ENCODE measurements at regions not wholly inside any gene's neighbourhood (a gene's known extent, or its start where the extent isn't known, plus 50 kb on each side); places are given as distances from the start of the nearest gene placed in this dataset.

DNA sequence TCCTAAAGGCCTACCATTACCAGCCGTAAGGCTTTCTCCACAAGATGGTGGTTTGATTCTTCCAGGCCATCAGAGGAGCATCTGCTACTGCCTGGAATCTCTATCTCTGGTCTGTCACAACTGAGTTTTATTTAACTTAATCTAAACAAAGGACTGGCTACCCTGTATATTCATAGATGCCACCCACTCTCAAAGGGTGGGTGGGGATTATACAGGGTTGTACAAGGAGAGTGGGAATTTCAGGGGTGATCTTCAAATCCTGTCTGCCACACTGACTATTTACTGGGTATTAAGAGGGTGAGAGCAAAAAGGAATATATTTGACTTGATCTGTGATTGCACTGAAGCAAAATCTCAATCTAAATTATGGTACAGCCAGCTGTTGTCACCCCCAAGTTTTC lies 253.3 kb downstream of the MBNL1 start:
- Mint-ChIP-seq H3K27ac (peak overlapping the region in 1 of 3 experiments; percentile 21; a peak in 1 of 7 replicates), H3K9me3 (no peaks in the 10 kb centered on the region), H3K4me3 (no peak overlapping the region), H3K36me3 (ENCODE audit: insufficient read depth in 1 of 3, low read depth in 3 of 3) (no peaks in the 10 kb centered on the region; a peak in 1 of 7 replicates), H3K27me3 (ENCODE audit: low read depth) (no peaks in the 10 kb centered on the region), H3K4me1 (peaks cover 20 to 21% of the 10 kb centered on the region in 2 experiments)
- H2AK5ac ChIP-seq (ENCODE audit: insufficient read length, low read length): no peak overlapping the region
- H3K56ac ChIP-seq (ENCODE audit: insufficient read length, low read depth, low read length): no peak overlapping the region
- no peak overlapping the region for H4K91ac ChIP-seq (ENCODE audit: insufficient read length, low read depth, low read length)
- H3K9ac ChIP-seq (ENCODE audit: extremely low read depth, insufficient read length, low read length): no peak overlapping the region
- no peak overlapping the region for H2BK15ac ChIP-seq (ENCODE audit: low read depth, low read length)
- H3K14ac ChIP-seq (ENCODE audit: insufficient read depth, low read length): no peak overlapping the region
- no peaks in the 10 kb centered on the region for H3K79me2 ChIP-seq (ENCODE audit: insufficient read depth, low read length)
- H3K18ac ChIP-seq (ENCODE audit: insufficient read length, low read depth, low read length): no peak overlapping the region
- no peak overlapping the region for H3K23ac ChIP-seq (ENCODE audit: insufficient read length, low read depth, low read length)
- TF ChIP-seq, protein P1, sequence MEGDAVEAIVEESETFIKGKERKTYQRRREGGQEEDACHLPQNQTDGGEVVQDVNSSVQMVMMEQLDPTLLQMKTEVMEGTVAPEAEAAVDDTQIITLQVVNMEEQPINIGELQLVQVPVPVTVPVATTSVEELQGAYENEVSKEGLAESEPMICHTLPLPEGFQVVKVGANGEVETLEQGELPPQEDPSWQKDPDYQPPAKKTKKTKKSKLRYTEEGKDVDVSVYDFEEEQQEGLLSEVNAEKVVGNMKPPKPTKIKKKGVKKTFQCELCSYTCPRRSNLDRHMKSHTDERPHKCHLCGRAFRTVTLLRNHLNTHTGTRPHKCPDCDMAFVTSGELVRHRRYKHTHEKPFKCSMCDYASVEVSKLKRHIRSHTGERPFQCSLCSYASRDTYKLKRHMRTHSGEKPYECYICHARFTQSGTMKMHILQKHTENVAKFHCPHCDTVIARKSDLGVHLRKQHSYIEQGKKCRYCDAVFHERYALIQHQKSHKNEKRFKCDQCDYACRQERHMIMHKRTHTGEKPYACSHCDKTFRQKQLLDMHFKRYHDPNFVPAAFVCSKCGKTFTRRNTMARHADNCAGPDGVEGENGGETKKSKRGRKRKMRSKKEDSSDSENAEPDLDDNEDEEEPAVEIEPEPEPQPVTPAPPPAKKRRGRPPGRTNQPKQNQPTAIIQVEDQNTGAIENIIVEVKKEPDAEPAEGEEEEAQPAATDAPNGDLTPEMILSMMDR (conservative IDR thresholded peaks at IDR 0.05): no peak
- DNase-seq: no peak
- no peak overlapping the region for H3K4me2 ChIP-seq (ENCODE audit: insufficient read depth, insufficient read length, low read length)
- H3T11ph ChIP-seq (ENCODE audit: low read length): no peak overlapping the region
- no peak overlapping the region for H2BK120ac ChIP-seq (ENCODE audit: low read depth, low read length, poor library complexity, severe bottlenecking)
- H4K8ac ChIP-seq (replicated peaks; ENCODE audit: insufficient read length, low read depth, low read length): no peak overlapping the region
- H2BK12ac ChIP-seq (ENCODE audit: insufficient read length, low read depth, low read length): no peak overlapping the region
- H4K20me1 ChIP-seq (ENCODE audit: control insufficient read depth, insufficient read depth, insufficient read length): no peaks in the 10 kb centered on the region
- WGBS (ENCODE audit: extremely low coverage, insufficient read length, low lambda C conversion rate): no CpG with 5 or more reads among the region's 1 CpG
- no peak overlapping the region for H3K27ac ChIP-seq (ENCODE audit: insufficient read length, low read depth, low read length)
- H3K79me1 ChIP-seq (ENCODE audit: insufficient read depth, low read depth, low read length, poor library complexity, severe bottlenecking): no peaks in the 10 kb centered on the region
- no peak overlapping the region for H2BK5ac ChIP-seq (ENCODE audit: insufficient read length, low read length)
- peaks cover 3% of the 10 kb centered on the region; the same call in 1 of the 2 replicates for H3K4me1 ChIP-seq (ENCODE audit: insufficient read depth, low read length)
- H4K5ac ChIP-seq (ENCODE audit: insufficient read length, low read depth, low read length): no peak overlapping the region
- no peaks in the 10 kb centered on the region for H3K9me3 ChIP-seq (ENCODE audit: control insufficient read depth, low read depth, low read length)
- H2BK20ac ChIP-seq (ENCODE audit: low read depth, low read length, poor library complexity, severe bottlenecking): no peak overlapping the region
- no peak overlapping the region for H3K4ac ChIP-seq (ENCODE audit: low read depth, low read length)
- no peaks in the 10 kb centered on the region for H3K27me3 ChIP-seq (ENCODE audit: insufficient read depth, low read length)
- no peak overlapping the region for H2AFZ ChIP-seq (ENCODE audit: low read length)
- no peaks in the 10 kb centered on the region for H3K23me2 ChIP-seq (ENCODE audit: insufficient read length, low read depth, low read length, poor library complexity, severe bottlenecking)

Measured in H9 (cell line).